ENCODE measurements at regions not wholly inside any gene's neighbourhood (a gene's known extent, or its start where the extent isn't known, plus 50 kb on each side); places are given as distances from the start of the nearest gene placed in this dataset.

DNA sequence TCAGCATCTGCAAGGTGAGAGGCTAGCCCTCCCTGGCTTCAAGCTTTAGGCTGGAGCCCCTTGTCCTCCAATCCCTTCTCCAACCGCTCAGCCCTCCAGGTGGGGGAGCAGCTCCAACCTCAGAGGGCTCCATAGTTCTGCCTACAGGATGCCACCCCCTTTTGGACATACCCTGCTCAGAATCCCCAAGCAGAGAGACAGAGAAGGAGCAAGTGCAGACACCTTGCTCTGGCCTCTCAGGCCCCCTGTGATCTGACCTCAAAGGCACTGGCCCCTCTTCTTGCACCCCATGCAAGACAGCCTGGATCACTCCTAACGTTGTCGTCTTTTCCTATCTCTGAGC is 101.6 kb downstream of the C5orf15 start:
- TF ChIP-seq, protein P1, sequence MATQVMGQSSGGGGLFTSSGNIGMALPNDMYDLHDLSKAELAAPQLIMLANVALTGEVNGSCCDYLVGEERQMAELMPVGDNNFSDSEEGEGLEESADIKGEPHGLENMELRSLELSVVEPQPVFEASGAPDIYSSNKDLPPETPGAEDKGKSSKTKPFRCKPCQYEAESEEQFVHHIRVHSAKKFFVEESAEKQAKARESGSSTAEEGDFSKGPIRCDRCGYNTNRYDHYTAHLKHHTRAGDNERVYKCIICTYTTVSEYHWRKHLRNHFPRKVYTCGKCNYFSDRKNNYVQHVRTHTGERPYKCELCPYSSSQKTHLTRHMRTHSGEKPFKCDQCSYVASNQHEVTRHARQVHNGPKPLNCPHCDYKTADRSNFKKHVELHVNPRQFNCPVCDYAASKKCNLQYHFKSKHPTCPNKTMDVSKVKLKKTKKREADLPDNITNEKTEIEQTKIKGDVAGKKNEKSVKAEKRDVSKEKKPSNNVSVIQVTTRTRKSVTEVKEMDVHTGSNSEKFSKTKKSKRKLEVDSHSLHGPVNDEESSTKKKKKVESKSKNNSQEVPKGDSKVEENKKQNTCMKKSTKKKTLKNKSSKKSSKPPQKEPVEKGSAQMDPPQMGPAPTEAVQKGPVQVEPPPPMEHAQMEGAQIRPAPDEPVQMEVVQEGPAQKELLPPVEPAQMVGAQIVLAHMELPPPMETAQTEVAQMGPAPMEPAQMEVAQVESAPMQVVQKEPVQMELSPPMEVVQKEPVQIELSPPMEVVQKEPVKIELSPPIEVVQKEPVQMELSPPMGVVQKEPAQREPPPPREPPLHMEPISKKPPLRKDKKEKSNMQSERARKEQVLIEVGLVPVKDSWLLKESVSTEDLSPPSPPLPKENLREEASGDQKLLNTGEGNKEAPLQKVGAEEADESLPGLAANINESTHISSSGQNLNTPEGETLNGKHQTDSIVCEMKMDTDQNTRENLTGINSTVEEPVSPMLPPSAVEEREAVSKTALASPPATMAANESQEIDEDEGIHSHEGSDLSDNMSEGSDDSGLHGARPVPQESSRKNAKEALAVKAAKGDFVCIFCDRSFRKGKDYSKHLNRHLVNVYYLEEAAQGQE (IDR thresholded peaks at IDR 0.05; ENCODE audit: insufficient read depth in 1 of 2, low read depth in 2 of 2, low read length in 1 of 2): no peak
- TF ChIP-seq, protein P2, sequence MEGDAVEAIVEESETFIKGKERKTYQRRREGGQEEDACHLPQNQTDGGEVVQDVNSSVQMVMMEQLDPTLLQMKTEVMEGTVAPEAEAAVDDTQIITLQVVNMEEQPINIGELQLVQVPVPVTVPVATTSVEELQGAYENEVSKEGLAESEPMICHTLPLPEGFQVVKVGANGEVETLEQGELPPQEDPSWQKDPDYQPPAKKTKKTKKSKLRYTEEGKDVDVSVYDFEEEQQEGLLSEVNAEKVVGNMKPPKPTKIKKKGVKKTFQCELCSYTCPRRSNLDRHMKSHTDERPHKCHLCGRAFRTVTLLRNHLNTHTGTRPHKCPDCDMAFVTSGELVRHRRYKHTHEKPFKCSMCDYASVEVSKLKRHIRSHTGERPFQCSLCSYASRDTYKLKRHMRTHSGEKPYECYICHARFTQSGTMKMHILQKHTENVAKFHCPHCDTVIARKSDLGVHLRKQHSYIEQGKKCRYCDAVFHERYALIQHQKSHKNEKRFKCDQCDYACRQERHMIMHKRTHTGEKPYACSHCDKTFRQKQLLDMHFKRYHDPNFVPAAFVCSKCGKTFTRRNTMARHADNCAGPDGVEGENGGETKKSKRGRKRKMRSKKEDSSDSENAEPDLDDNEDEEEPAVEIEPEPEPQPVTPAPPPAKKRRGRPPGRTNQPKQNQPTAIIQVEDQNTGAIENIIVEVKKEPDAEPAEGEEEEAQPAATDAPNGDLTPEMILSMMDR (IDR thresholded peaks at IDR 0.05): no peak
- no peak for TF ChIP-seq POLR2AphosphoS5 (IDR thresholded peaks at IDR 0.05; ENCODE audit: low read depth, low read length)

All from Panc1 (cell line).